Dermis microvascular lymphatic vessel endothelial cell (primary cell): ENCODE measurements at regions not wholly inside any gene's neighbourhood (a gene's known extent, or its start where the extent isn't known, plus 50 kb on each side); places are given as distances from the start of the nearest gene placed in this dataset.
A peak's percentile ranks its signal among the peaks of the same experiment; 100 is the strongest.

ENCODE experiments used
- DNase-seq, 2 donors: peaks; one replicate each; pipeline versions ENCODE4 v3.0.0 to v3.0.0-alpha.2; 2010; ENCODE audit warnings: low read depth in 2 of 2

- no peak for DNase-seq
Observed at GRCh38 chrX:27924718-27925117, 56.5 kb downstream of the DCAF8L1 start.

DNA sequence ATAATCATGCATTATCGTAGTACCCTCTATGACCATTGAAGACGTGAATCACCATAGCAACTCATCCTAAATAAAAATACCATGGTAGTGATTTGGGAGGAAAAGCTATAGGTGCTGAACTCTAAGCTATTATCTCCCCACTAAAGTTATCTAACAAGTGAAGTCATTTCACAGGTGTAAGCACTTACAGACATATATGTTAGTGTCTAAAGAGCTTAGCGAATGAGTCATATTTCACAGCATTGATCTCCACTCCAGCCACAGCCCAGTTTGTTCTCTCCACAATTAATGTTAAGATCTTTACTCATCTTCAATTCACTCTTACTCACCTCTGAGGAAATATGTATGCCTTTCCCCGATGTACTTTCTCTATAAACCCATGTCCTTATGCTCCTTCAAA, 57.0 kb downstream of the DCAF8L1 start:
- DNase-seq, result no peak

GRCh38 chrX:27918799-27919198, 62.5 kb downstream of the DCAF8L1 start:
- DNase-seq, result peak in 1 of 2 donors; percentile 13

DNA sequence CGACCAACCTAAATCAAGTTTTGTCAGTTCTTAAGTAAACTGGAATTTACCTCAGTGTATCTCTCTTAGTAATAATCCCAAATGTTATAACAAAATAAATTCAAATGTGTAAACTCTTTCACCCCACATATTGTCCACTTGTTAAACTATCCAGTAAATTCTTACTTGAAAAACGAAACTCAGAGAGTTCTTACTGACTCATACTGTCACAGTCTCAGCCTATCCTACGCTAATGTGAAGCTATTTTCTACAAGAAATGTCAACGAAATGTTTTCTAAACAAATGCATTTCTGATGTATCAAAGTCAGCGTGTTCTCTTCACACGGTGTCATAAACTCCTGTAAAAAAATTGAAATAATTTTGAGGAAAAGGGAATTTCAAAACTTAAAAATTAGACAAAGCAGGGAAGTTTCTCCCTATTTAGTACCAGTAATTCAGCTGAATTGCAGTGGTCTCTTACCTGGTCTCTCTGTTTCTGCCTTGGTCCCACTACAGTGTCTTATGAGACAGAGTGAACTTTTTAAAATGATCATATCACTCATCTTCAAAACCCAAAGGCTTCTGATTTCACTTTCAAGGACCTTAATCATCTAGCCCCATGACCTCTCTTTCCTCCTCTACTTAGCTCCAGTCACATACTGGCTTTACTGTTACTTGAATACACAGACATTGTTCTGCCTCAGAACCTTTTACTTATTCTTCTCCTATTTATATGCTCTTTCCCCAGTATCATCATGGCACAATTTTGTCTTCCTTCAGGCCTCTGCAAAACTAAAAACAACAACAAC, 63.3 kb downstream of the DCAF8L1 start:
- DNase-seq, result no peak

- DNase-seq, result no peak
Observed at GRCh38 chrX:27915617-27916016, 65.6 kb downstream of the DCAF8L1 start.

DNA sequence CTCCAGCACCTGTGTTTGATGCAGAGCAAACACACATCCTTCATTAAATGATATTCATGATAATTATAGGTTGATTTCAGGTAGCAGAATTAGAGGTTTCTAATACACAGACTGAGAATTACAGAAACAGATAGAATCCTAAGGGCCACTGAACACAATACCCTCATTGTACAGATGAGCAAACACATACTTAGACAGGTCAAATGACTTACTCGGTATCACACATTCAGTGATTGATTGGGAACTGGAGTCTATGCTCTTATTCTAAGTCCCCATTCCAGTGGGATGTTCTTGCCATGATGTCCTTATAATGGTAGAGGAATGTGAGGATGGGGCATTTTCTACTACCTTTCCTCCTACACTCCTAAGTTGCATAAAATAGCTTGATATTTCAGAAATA, 70.8 kb downstream of the DCAF8L1 start:
- no peak for DNase-seq

GRCh38 chrX:27903960-27904359, 77.3 kb downstream of the DCAF8L1 start:
- no peak for DNase-seq

DNA sequence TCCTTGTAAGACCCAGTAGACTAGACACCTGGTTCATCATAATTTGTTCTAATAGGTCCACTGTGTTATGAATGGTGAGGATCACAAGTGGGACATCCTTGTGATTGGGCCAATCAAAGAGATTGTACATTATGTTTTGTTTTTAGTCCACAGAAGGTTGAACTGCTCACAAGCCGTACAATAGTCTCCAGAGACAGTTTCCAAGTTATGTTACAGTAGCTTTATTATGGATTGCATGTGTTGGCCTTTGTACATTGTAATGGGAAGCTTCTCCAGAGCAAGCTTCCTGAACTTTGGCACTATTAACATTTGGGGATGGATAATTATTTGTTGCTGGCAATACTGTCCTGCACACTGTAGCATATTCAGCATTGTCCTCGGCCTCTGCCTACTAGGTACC, 86.1 kb downstream of the MAGEB10 start:
- DNase-seq, result no peak

- no peak for DNase-seq
Observed at GRCh38 chrX:27893211-27893610, 85.4 kb downstream of the MAGEB10 start.

GRCh38 chrX:27890611-27891010, 82.8 kb downstream of the MAGEB10 start:
- DNase-seq, result peak; percentile 41 to 77

- no peak for DNase-seq
Observed at GRCh38 chrX:27889878-27890277, 82.1 kb downstream of the MAGEB10 start.

DNA sequence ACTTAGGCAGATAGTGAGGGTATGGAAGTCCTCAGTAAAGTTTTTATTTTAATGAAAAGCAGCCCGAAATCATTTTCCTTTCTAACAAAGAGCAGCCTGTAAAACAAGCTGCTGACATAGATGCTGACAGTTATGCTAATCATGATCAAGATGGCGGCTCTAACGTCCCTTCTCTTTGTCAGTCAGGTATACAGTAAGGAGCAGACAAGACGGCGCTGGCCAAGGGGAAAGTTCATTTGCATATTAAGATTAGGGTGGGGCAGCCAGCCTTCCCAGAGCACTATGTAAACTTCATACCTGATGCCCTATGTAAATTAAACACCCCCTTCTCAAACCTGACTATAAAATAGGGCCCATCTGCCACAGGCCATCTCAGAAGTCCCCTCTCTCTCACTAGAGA, 76.9 kb downstream of the MAGEB10 start:
- DNase-seq, result no peak

GRCh38 chrX:27883468-27884092, 75.8 kb downstream of the MAGEB10 start:
- DNase-seq, result no peak

- DNase-seq, result no peak
Observed at GRCh38 chrX:27882695-27883094, 74.9 kb downstream of the MAGEB10 start.

DNA sequence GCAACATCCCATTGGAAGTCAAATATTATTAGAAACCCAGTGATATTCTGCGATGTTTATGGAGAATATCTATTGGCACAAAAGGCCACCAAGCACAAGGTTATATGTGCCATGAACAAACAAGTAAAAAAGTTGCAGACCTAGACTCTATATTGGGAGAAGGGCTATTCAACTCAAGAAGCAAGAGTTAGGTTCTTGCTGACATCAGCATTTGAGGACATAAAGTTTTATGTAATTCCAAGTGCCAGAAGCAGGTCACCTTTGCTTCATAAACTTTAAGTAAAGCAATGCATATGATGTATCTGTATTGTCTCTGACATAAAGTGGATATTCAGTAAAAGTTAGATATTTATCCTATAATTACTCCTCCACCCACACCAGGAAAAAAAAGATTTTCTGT, 71.1 kb downstream of the MAGEB10 start:
- no peak for DNase-seq
